SH-SY5Y (cell line): ENCODE measurements at regions not wholly inside any gene's neighbourhood (a gene's known extent, or its start where the extent isn't known, plus 50 kb on each side); places are given as distances from the start of the nearest gene placed in this dataset.

Source experiments
- GATA2 ChIP-seq: IDR thresholded peaks from 2 replicates; pipeline ENCODE4 v1.6.1; 2011; ENCODE audit warnings: mild to moderate bottlenecking, low read depth, low read length
- GATA3 ChIP-seq: IDR thresholded peaks from 2 replicates; pipeline ENCODE4 v1.6.1; 2011; ENCODE audit warnings: low read depth, mild to moderate bottlenecking, low read length, moderate library complexity

GRCh38 chr7:149690688-149691446 is 82.5 kb downstream of the ZNF467 start:
- no peak for TF ChIP-seq GATA3
- no peak for TF ChIP-seq GATA2
